ENCODE measurements at regions not wholly inside any gene's neighbourhood (a gene's known extent, or its start where the extent isn't known, plus 50 kb on each side); places are given as distances from the start of the nearest gene placed in this dataset.

DNA sequence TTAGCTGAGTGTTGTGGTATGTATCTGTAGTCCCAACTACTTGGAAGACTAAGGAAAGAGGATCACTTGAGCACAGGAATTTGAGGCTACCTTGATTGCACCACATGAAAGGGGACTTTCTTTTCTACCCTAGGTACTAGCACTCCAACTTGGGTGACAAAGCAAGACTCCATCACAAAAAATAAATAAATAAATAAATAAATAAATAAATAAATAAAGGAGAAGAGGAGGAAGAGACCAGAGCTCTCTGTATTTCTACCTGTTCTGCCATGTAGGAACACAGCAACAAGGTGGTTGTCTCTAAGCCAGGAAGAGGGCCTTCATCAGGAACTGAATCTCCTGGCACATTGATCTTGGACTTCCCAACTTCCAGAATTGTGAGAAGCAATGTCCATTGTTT, 118.6 kb downstream of the HMHB1 start (continued):
- TF ChIP-seq ZNF654 (tag by site-specific recombination; IDR thresholded peaks at IDR 0.05; ENCODE audit: low read depth) (peak; percentile 14; the same call in 1 of the 2 replicates), KLF16 (tag by site-specific recombination; IDR thresholded peaks at IDR 0.05) (no peak), ZNF416 (tag by site-specific recombination; IDR thresholded peaks at IDR 0.05) (no peak), ZNF16 (tag by site-specific recombination; IDR thresholded peaks at IDR 0.05; ENCODE audit: low read depth) (no peak), ZBTB26 (tag by site-specific recombination; optimal IDR thresholded peaks at IDR 0.05) (no peak), MEIS1 (CRISPR knock-in tag; IDR thresholded peaks at IDR 0.05; ENCODE audit: borderline replicate concordance) (no peak), ZNF660 (tag by site-specific recombination; IDR thresholded peaks at IDR 0.05) (no peak), ZNF214 (tag by site-specific recombination; IDR thresholded peaks at IDR 0.05; ENCODE audit: borderline replicate concordance) (no peak), ZNF292 (tag by site-specific recombination; IDR thresholded peaks at IDR 0.05; ENCODE audit: borderline replicate concordance, low read depth) (no peak), YY1 (tag by site-specific recombination; IDR thresholded peaks at IDR 0.05) (no peak), GLI4 (tag by site-specific recombination; IDR thresholded peaks at IDR 0.05) (no peak), GLIS2 (tag by site-specific recombination; IDR thresholded peaks at IDR 0.05) (no peak), ZNF514 (tag by site-specific recombination; IDR thresholded peaks at IDR 0.05) (no peak), OVOL3 (tag by site-specific recombination; IDR thresholded peaks at IDR 0.05) (0 out of 2 replicates have a peak, but pooled peaks have one; percentile 33), ZNF114 (tag by site-specific recombination; IDR thresholded peaks at IDR 0.05) (no peak), ZNF266 (tag by site-specific recombination; IDR thresholded peaks at IDR 0.05; ENCODE audit: low read depth) (peak; percentile 30; the same call in 1 of the 2 replicates), ZNF530 (tag by site-specific recombination; IDR thresholded peaks at IDR 0.05; ENCODE audit: low read depth) (no peak), ZNF558 (tag by site-specific recombination; IDR thresholded peaks at IDR 0.05) (no peak), ZBTB8A (tag by site-specific recombination; IDR thresholded peaks at IDR 0.05) (0 out of 2 replicates have a peak, but pooled peaks have one; percentile 24), ZNF747 (tag by site-specific recombination; IDR thresholded peaks at IDR 0.05) (no peak), ZNF777 (tag by site-specific recombination; IDR thresholded peaks at IDR 0.05; ENCODE audit: borderline replicate concordance) (no peak), IKZF3 (tag by site-specific recombination; IDR thresholded peaks at IDR 0.05) (no peak), ZNF426 (tag by site-specific recombination; IDR thresholded peaks at IDR 0.05) (peak; percentile 55), ZNF248 (tag by site-specific recombination; IDR thresholded peaks at IDR 0.05) (no peak), ZNF560 (tag by site-specific recombination; IDR thresholded peaks at IDR 0.05; ENCODE audit: borderline replicate concordance) (peak; percentile 45; the same call in 1 of the 2 replicates), ZNF664 (tag by site-specific recombination; IDR thresholded peaks at IDR 0.05) (0 out of 2 replicates have a peak, but pooled peaks have one; percentile 15), ZNF138 (tag by site-specific recombination; IDR thresholded peaks at IDR 0.05; ENCODE audit: borderline replicate concordance) (no peak), ZNF692 (tag by site-specific recombination; IDR thresholded peaks at IDR 0.05) (no peak)

- Histone ChIP-seq H3K27ac (ENCODE audit: extremely low read depth, low read depth, low read length) (no peak overlapping the region), H3K4me1 (ENCODE audit: control insufficient read depth, insufficient read depth, low read length) (no peaks in the 10 kb centered on the region), H3K4me3 (ENCODE audit: low read depth, low read length) (no peak overlapping the region), H3K36me3 (ENCODE audit: control insufficient read depth in 2 of 2, insufficient read depth in 1 of 2, low read length in 2 of 2) (no peaks in the 10 kb centered on the region), H3K9me3 (ENCODE audit: control insufficient read depth, insufficient read depth, low read depth, low read length) (no peaks in the 10 kb centered on the region)
- ChIA-PET CTCF (no interaction called here), POLR2A (no interaction called here)
- TF ChIP-seq ZNF610 (tag by site-specific recombination; IDR thresholded peaks at IDR 0.05; ENCODE audit: borderline replicate concordance) (no peak), ZNF248 (tag by site-specific recombination; IDR thresholded peaks at IDR 0.05) (no peak), SALL2 (tag by site-specific recombination; IDR thresholded peaks at IDR 0.05; ENCODE audit: borderline replicate concordance) (no peak), ZBTB48 (tag by site-specific recombination; IDR thresholded peaks at IDR 0.05) (no peak), ZSCAN30 (tag by site-specific recombination; IDR thresholded peaks at IDR 0.05) (no peak), EGR2 (tag by site-specific recombination; IDR thresholded peaks at IDR 0.05; ENCODE audit: low read depth) (no peak)
Measured at GRCh38 chr5:143931476-143931875, 119.5 kb downstream of the HMHB1 start.
